ENCODE measurements at regions not wholly inside any gene's neighbourhood (a gene's known extent, or its start where the extent isn't known, plus 50 kb on each side); places are given as distances from the start of the nearest gene placed in this dataset.

DNA sequence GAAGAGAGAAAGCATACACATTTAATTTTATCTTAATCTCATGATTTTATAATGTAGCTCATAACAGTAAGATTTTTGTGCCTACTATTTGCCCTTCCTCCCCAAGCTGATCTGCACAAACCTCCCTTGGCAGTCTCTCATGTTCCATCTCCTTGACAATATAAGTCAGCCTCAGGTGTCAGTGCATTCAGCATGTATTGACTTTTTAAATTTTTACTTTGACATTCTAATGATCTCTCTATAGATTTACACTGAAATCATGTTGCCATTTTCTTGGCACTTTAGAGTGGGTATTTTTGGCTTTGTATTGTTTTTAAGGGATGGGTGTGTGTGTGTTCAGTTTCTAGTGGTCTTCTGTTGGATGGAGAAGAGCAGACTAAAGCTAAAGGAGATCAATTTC, 505.3 kb upstream of the CPEB2 start:
- DNase-seq = no peak

DNA sequence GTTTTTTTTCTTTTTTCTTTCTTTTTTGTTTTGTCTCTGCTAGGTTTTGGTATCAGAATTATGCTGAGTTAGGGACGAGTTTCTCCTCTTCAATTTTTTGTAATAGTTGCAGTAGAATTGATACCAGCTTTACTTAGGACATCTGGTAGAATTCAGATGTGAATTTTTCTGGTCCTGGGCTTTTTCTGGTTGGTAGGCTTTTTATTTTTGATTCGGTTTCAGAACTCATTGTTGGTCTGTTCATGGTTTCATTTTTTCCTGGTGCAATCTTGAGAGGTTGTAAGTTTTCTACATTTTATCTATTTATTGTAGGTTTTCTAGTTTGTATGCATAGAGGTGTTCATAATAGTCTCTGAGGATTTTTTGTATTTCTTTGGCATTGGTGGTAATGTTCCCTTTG, 498.1 kb upstream of the CPEB2 start:
- DNase-seq = no peak

DNA sequence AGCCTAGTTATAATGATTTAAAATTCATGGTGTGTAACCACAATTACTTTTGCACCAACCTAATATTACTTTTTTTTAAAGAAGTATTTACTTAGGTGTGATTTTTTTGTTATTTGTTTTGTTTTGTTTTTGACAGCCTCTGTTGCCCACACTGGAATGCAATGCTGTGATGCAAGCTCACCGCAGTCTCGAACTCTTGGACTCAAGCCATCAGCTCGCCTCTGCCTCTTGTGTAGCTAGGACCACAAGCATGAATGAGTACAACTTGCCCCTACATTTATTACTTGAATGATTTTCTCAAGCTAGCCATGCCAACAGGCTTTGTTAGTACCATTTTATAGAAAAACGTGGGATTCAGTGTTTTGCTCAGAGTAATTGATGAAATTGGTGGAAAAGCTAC, 488.8 kb upstream of the CPEB2 start:
- no peak for DNase-seq

DNA sequence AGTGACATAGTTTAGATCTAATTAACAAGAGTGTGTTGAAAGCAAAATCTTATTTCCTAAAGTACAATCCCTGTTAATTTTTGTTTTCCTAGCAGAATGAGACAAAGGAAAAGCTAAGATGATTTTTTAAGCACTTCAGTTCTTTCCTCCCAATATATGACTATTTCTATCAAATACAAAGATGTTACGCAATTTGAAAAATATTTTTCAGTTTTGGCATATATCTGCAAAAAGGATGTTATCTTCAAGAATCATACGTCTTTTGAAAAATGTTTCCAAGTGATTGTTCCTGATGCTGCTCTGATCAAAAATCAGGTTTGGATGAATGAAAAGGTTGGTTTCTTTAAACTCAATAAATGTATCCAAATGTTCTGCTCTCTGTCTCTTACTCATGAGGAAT, 486.7 kb upstream of the CPEB2 start:
- no peak for DNase-seq

DNA sequence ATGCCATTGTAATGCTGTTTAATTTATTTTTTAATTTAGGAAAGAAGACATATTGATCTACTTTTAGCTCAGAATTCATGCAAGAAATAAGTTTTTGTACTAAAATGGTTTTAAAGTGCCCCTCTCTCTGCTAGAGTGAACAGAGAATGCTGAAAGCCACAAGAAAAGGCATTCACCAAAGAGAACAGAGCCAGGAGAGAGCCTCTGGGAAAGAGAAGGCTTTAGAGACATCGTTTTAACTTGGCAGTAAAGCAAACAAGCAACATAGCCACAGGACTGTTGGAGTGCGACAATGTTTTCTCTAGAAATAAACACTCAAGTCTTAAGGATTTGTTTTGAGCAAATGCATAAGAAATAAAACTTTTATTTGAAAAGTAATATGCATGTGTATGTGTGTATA, 484.1 kb upstream of the CPEB2 start:
- no peak for DNase-seq

DNA sequence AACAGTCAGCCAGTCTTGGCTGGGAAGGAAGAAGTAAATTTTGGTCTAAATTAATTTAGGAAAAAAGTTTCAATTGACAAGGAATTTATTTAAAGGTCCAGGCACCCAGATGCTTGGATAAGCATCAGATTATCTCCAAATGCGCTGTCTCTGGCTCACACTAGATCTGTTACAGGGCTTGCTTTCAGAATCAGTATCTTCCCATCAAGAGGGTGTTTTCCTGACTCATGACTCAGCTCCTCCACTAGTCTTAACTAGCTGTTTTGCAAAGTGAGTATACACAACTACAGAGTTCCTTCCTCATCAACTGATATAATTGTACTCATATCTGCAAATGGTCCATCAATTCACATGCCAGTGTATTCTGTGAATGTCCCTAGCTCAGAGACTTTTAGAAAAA, 482.1 kb upstream of the CPEB2 start:
- DNase-seq = no peak

DNA sequence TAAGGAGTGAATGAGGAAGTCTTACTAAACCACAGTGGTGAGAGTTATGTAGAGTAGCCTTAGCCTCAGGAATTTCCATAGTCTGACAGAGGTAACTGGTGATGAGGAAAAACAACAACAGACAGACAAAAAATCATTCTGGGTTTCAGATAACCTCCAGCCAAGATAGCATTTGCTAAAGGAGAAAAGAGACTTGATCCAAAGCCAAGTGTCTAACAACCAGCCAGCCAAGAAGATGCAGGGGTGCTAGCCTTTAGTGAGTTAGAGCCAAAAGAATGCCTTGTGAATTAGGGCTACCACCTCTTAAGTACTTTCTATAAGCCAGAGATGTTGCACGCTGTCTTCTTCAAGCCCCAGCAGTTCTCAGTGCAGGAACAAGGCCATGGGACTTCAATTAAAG, 478.0 kb upstream of the CPEB2 start:
- no peak for DNase-seq

DNA sequence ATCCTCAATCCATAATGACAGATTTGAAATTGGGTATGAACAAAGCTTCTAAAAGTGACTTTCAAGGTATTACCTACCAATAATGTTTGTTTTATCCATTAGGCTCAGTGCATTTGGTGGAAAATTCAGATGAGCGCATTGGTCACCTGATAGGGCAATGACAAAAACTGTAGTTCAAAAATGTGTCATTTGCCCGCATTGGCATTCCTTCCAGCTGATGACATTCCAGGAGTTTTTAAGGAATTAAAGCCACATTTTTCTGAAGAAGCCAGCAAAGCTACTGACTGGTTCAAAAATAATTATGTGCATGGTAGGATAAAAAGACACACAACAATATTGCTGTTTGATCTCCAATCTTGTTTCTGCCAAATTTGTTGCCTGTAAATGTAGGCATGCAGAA, 473.4 kb upstream of the CPEB2 start:
- no peak for DNase-seq

DNA sequence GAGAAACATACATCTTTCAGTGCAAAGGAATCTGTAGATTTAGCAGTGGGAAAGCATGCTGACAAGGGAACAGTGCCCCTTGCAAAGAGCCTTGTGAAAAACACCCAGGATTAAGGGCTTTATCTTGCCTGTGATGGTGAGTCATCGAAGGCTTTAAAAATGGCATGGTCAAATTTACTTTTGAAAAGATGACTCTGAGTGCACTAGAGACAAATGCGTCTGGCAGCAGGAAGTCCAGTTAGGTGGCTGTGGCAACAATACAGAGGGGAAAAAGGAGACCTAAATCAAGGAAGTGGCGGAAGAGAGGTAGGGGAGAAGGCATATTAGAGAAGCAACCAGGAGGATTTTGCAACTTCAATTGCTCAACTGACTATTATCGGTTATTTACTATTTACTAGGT, 472.6 kb upstream of the CPEB2 start:
- DNase-seq = no peak

DNA sequence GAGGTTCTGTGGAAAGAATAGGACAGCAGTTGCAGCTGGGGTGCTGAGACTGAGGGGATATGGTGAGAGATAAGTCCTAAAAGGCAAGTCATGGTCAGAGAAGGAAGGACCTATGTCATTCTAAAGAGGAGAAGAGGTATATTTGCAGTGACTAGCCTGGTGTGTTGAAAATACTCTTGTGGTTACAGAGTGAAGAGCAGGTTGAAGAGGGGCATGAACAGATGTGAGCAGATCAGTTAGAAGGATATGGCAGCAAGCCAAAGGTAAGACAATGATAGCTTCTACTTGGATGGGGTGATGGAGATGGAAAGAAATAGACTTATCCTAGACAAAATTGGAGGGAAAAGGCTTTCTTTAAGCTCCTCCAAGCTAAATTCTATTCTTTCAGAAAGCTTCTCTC, 469.8 kb upstream of the CPEB2 start:
- no peak for DNase-seq

DNA sequence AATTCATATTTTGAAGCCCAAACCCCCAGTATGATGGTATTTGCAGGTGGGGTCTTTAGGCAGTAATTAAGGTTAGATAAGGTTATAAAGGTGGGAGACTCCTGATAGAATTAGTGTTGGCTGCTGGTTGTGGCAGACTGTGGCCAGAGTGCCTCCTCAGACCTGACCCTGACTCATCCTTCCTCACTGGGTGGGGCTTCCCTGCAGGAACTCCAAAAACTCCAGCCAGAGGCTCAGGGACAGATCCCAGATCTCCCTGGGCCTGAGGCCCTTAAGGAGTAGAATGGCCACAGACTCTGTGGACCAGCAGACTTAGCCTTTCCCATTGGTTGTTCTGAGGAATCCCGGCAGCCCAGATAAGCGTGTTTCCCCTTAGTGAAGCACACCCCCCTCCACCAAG, 463.0 kb upstream of the CPEB2 start:
- no peak for DNase-seq

DNA sequence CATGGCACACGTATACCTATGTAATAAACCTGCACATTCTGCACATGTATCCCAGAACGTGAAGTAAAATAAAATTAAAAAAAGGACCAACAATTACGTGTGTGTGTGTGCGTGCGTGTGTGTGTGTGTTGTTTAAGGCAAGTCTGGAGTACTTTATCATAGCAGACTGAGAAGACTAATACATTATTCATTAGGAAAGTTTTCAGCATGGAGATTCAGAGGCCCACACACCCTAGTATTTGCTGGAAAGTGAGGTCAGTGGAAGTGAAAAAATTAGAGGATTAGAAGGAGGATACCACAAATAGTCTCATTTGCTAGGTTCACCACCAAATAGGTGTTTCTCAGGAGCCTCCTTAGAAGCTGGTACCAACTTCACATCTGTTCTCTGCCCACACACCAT, 457.1 kb upstream of the CPEB2 start:
- no peak for DNase-seq

DNA sequence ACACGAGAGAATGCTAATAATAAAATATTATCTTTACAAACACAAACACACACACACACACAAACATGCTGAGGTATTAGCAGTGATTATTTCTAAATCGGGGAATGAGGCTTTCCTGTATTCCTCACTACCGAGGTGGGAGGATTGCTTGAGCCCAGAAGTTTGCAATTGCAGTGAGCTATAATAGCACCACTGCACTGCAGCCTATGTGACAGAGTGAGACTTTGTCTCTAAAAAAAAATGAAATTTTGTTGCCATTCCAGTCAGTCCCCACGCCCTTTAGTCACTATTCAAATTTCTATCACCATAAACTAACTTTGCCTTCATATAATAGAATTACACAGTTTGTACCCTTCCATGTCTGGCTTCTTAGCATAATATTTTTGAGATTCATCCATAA, 456.5 kb upstream of the CPEB2 start:
- no peak for DNase-seq

DNA sequence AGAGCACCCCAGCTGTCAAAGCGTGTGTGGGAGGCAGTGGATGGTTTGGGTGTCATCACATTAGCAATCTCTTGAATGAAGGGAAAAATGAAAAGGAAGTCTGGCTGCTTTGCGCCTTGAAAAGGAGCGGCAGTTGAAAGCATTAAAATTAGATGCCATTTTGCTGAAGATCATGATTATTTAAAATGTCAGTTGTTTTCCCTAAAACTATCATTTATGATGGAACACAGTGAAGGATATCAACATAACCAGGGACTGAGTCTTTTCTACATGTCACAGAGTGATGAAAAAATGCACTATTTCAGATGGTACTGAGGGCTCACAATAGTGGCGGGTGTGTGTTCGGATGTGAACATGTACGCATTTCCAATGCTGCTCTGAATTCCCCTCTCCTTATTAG, 450.2 kb upstream of the CPEB2 start:
- DNase-seq = no peak

DNA sequence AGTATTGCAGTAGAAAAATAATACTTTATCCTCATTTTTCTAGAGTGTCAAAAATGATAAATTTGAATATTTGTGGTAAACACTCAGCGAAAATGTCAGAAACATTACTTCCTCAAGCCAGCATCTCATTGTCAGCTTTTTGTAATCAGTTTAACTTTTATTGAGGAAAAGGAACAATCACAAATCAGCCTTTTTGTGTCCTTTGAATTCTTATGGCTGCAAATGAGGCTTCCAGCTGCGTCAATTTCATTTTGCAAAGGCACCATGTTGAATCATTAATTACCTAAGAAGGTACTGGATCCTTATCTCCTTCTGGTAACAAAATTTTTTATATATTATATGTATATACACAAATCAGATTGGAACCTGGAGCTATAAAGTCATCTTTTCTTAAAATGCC, 442.6 kb upstream of the CPEB2 start:
- DNase-seq = no peak

DNA sequence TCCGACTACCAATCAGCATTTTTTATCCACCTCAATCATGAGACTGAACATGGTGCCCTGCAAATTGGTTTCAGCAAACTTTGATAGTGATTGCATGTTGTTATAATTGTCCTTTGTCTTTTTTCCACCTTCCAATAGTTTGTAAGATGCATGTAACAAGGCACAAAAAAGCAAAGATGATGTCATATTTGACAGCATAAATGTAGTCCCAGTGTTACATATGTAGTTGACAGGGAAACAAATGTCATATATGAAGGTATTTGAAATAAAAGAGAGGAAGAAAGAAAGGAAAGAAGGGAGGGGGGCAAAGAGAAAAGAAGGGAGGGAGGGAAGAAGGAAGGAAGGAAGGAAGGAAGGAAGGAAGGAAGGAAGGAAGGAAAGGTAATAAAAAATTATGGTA, 441.7 kb upstream of the CPEB2 start:
- no peak for DNase-seq

DNA sequence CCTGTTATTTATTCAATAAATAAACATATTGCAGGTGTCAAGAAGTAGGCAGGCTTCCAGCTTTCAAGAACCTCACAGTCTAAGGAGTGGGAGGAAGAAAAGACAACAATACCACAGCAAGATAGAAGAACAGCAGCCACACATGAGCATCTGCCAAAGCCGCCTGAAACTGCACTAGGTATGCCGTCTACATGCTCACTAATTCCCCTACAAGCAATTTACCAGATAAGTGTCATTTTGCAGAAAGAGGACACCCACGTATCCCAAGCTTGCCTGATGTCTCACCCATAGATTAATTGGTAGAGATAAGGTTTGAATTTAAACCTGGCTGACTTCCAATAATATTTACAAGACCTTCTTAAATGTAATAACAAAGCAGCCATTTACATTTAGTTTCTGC, 439.4 kb upstream of the CPEB2 start:
- no peak for DNase-seq

DNA sequence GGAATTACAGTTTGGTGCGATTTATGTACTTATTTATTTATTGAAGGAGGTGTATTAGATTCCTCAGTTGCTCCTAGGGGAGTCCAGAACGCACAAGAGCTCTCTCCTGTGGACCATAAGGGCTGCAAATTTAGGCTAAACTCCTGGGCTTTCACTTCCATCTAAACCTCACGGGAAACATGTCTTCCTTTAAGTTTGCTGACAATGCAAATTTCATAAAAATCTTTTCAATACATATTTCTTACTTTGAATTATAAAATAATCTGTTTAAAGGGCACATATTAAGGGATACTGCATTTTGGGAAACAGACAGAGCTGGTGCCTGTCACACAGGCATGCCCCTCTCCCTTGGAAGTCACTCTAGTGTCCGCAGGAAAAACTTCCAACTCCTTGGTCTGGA, 438.0 kb upstream of the CPEB2 start:
- DNase-seq = no peak

DNA sequence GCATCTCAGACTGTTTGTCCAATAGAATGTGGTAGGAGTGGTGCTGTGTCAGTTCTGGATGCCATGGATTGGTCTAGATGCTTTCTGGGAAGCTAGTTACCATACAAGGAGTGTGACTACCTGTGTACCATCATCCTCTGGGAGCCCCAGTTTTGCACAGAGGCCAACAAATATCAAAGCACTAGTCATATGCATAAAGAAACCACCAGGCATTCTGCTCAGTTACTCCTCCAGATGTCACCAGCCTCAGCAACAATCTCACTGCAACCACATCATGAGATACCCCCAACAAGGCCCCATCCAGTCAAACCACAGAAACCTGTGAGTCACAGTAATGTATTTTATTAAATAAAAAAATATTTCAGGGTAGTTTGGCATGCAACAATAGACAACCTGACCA, 435.8 kb upstream of the CPEB2 start:
- no peak for DNase-seq

DNA sequence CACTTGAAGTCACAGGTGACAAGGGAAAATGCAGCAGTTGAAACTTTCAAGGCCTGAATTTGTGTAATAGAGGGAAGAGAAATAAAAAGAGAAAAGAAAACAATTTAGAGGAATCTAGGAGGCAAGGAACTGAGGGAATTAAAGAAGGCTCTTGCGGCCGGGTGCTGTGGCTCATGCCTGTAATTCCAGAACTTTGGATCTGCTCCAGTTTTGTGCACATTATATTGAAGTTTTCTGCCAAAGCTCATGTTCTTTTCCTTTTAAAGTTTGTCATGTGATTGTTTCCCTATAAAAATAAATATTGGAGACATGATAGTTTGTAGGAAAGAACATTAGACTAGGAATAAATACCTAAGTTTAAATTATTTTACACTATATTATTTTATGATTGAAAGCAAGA, 433.9 kb upstream of the CPEB2 start:
- no peak for DNase-seq

DNA sequence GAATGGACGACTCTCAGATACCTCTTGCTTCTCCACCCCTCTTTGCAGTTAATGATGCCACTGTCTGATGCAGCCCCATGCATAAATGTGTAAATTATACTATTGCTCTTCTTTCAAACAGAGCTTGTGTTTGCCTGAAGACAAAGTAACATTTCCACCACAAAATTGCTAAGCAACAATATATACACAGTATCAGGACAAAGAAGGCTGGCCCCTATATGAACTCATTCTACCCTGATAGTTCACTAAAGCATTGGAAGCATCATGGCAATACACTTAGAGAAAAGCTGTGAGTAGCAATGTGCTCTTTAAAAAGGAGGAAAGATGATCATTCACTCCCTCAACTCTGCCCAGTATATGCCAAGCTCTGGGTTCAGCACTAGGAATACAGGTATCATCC, 427.0 kb upstream of the CPEB2 start:
- DNase-seq = no peak

DNA sequence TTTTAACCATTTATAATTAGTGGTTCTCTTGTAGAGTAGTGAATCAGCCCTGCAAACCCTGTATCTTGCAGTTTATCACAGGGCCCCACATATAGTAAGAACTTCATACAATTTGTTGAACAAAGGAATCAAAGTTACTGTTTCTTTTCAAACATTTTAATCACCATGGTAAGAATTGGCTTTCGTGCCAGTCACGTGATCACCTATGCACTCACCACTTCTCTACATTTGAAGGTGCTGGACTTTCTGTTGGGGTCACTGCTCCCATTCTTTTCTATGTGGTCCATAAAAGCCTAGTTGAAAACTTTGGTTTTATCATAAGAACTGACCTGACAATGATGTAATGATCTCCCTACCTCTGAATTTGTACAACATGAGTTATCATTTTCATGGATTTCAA, 426.4 kb upstream of the CPEB2 start:
- DNase-seq = no peak

DNA sequence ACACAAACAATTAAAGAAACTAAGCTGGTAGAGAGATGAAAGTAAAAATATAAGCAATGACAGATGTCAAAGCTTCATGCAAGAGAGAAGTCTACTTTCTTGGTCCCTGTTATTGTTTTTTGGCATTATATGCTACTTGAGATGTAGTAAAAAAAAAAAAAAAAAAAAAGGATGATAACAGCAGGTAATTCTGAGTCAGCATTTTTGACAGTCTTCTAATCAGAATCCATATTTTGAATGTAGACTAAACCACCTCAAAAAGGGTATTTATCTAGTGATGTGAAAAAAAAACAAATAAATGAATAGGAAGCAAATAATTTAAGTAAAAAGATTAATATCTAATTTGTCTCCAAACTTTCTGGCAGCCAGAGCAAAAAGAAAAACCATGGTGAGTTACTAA, 422.2 kb upstream of the CPEB2 start:
- no peak for DNase-seq

DNA sequence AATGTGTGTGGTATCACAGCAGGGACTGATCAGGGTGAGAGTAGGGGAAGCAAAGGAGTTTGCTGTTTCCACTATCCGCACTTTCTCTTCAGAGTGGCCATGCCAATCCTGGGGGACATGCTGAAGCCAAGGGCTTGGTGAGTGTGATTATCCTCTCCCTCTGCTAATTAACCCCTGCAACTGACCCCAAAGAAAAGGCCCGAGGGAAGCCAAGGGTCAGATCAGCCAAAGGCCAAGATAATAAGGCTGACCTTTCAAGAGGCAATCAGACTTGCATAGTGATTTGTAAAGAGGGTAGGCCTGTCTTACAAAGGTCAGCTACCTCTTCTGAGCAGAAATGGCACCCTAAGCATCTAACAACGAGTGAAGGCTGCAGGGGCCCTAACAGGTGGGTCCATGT, 420.5 kb upstream of the CPEB2 start:
- DNase-seq = no peak

DNA sequence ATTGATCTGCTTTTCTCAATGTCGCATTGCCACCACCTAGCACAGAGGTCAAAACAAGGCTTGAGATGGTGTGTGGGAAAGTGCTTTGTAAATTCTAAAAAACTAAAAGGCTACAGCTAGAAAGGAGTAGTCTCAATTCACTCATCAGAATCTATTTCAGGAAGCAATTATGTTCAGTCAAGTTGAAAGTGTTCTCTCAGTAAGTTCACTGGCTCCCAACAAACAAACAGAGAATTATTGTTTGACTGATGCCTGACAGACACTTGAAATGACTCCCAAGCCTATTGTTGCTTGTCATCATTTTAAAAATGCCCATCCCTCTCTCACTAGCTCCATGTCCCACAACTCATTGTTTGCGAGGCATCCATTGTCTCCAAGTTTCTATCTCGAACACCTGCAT, 419.6 kb upstream of the CPEB2 start:
- DNase-seq = no peak

DNA sequence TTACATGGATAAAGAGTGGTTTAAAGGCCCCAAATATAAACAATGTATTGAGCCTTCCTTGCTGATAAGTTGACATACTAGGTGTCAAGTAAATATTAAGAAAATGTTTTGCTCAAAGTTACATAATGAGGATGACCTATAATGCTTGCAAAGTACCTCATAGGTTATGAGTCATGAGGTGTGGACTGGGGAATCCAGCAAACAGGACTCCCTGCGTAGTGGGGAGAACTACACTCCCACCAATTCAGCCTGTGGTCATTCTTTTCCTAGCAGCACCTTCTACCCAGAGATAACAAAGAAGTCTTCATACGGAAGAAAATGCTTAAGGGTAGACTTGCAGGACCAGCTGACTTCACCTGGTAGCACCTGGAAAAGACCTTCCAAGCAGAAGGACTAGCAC, 418.9 kb upstream of the CPEB2 start:
- no peak for DNase-seq

DNA sequence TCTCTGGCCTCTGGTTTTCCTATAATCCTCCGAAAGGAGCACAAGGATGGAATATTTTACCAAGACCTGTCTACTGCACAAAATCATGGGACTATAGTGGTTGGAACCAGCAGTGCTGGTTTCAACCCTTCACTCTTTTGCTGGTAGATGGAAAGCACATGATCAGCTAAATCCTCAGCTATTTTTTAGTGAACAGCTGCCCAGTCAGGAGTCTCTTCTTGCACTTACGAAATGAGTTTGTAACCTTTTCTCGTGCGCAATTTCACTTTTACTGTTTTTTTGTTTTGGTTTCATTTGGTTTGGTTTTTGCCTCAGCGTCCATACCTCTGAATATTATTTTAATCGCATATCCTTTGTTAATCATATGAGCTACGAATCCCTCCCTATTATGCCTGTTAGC, 418.5 kb upstream of the CPEB2 start:
- no peak for DNase-seq

Data from inflammatory macrophage treated with lipopolysaccharide for 1 hour (primary cell).